Esophagus muscularis mucosa (tissue), 4 donors: ENCODE measurements at regions not wholly inside any gene's neighbourhood (a gene's known extent, or its start where the extent isn't known, plus 50 kb on each side); places are given as distances from the start of the nearest gene placed in this dataset.

Experiments
- CTCF ChIP-seq, 3 experiments: fragments of 200-600 bp in 2 of 3; fragments of 450-650 bp in 1 of 3; sonication (generic) in 2 of 3; IDR thresholded peaks; one replicate each; pipeline ENCODE4 v1.5.1; 2017 to 2019; ENCODE audit warnings: antibody characterized with exemption in 3 of 3, mild to moderate bottlenecking in 2 of 3, moderate library complexity in 1 of 3
- EP300 ChIP-seq: sonication (generic); formaldehyde crosslinking; IDR thresholded peaks from one replicate; pipeline ENCODE4 v1.6.1; 2017; ENCODE audit warnings: antibody characterized with exemption
- POLR2A ChIP-seq: fragments of 450-650 bp; IDR thresholded peaks from one replicate; pipeline ENCODE4 v1.6.1; 2017; ENCODE audit warnings: antibody characterized with exemption, moderate library complexity, mild to moderate bottlenecking, low read depth
- POLR2AphosphoS5 ChIP-seq, 2 donors: sonication (generic); formaldehyde crosslinking; IDR thresholded peaks; one replicate each; pipeline ENCODE4 v1.6.1; 2017; ENCODE audit warnings: antibody characterized with exemption in 2 of 2

DNA sequence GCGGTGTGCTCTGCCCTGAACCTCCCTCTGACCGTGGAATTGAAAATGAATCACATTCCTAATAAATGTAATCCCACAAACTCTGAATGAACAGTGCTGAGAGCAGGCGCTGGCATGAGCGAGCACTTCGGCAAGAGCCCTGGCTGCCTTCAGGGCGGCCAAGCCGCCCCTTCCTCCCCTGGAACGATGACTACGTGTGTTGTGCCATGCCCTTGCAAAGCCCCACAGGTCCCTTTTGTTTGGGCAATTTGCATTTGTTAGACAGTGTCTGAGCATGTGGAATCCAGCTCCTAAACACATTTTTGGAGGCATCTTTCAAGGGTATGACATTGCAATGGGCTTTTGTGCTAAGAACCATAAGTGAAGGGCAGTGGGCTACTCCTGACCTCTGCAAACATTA is 95.6 kb upstream of the MKI67 start:
- TF ChIP-seq POLR2AphosphoS5 (IDR thresholded peaks at IDR 0.05) (no peak), CTCF (IDR thresholded peaks at IDR 0.05) (no peak), POLR2A (no peak), EP300 (no peak)
